Cerebellar cortex (tissue), 1 donor: ENCODE measurements at regions not wholly inside any gene's neighbourhood (a gene's known extent, or its start where the extent isn't known, plus 50 kb on each side); places are given as distances from the start of the nearest gene placed in this dataset.

ENCODE experiments used
- DNase-seq: peaks from one replicate; pipeline ENCODE4 v3.0.0-alpha.2; 2015; ENCODE audit warnings: low spot score

DNA sequence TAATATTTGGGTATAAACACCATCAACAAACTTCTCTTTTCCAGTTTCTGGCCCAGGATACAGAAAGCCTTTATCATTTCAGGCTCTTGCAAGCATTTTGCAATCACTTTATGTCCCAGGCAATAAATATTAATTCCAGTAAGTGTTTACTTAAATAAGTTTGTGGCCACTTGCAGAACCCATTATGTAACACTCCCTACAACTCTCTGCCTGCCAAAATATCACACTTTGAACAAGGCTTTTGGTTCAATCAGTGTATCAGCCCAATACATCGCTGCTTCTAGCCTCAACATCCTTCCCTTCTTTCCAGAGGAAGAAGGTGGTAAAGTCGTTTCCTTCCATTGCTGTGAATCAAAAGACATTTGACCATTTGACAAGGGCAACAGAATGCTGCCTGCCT lies 203.0 kb upstream of the USP25 start:
- DNase-seq: no peak

DNA sequence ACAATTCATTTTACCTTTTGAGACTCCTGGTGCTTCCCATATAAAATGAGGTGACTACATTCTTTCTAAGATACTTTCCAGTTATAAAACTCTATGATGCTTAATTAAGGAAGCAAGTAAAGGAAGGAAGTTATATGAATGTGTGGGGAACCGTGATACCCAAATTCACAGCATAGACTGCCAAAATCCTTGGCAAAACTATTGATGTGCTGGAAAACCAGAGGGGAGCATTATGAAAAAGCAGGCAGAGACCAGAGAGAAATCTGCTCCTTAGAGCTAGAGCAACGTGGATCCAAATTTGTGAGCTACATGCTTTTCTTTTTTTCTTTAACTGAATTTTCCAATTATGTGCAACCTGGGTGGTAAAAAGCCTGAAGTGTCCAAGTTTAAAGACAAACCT lies 201.4 kb upstream of the USP25 start:
- no peak for DNase-seq

DNA sequence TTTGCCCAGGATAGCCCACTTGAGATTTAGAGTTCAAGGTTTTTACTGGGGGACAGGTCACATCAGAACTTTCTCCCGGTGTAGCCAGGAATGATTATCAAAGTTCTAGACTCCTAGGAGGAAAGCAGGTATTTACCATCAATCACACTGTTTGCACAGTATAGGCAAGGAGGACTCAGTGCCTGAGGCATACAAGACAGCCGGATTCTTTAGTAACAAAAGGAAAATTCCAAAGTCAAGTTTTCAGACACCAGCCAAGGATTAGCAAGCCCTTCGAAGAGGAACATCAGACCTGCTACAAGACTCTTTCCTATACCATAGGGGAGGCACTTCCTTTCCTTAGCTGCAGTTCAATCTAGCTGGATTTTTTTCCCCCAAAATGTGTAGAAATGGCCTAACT lies 197.8 kb upstream of the USP25 start:
- no peak for DNase-seq

DNA sequence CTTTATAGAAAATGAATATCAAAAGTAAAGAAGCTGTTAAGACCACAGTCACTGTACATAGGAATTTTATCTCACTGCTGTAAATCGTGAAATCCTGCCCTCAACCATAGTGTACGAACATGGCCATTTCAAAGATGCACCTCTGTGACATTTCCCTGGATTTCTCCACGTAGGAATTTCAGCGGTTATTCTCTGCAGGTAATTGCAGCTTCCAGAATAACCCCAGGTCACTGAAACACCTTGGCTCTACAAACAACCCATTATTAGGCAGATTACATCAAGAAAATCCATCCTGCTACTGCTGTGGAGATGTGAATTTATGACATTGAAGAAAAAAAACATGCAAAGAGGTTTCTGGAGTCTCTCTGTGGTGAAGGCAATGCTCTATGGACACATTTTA lies 196.2 kb upstream of the USP25 start:
- DNase-seq: no peak

DNA sequence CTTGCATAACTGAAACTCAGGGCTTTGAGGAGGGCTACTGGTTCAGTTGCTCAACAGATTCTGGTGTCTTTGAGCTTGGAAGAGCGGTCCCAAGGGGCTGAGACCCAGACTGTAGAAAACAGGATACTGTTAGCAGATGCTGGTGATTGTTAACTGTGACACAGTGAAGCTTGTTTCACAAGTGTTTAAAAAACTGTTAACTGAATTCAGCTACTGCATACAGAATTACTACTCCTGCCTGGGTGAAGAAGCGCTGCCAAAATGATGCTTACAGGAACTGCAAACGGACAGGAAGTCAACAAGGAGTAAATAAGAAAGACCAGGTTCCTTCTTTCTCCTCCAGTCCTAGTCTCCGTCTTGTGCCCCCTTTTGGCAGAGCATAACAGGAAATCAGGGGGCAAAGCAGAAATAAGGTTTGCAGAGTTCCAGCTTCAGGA lies 195.3 kb upstream of the USP25 start:
- no peak for DNase-seq

DNA sequence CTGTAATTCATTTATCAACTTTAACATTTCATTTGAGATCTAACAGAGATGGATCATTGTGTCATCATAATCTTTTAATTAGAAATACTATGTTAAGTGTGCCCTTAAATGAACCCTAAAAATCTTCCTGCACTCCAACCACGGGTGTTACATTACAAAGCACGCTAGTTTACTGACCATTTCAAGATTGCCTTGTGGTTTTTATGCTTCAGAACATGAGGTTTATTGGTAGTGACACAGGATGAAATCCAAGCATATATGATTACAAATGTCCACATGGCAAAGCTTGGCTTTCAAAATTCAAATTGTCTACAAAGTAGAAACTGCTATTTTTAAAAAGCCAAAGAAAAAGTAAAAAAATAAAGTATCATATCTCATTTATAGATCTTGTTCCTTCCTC lies 190.4 kb upstream of the USP25 start:
- no peak for DNase-seq

DNA sequence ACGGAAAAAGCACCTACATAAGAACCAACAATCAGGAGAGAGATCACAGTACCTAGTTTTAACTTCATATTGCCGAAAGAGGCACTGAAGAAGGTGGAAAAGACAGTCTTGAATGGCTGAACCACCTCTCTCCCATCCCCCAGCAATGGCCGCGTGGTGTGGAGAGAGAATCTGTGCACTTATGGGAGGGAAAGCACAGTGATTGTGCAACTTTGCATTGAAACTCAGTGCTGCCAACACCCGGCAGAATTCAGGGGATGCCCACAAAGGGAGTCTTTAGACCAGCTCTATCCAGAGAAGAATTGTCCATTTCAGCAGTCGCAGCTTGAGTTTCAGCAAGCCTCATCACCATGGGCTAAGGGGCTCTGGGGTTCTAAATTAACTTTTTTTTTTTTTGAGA lies 186.3 kb upstream of the USP25 start:
- DNase-seq: no peak

DNA sequence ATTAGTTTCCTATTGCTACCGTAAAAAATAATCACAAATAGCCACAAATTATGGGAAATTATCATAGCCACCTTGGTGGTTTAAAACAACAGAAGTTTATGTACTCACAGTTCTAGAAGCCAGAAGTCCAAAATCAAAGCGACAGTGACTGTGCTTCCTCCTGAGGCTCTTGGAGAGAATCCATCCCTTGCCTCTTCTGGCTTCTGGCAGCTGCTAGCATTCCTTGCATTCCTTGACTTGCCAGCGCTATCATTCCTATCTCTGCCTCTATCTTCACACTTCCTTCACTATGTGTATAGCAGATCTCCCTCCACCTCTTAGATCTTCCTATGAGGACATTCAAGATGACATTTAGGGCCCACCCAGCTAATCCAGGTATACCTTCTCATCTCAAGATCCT lies 180.1 kb upstream of the USP25 start:
- DNase-seq: no peak

DNA sequence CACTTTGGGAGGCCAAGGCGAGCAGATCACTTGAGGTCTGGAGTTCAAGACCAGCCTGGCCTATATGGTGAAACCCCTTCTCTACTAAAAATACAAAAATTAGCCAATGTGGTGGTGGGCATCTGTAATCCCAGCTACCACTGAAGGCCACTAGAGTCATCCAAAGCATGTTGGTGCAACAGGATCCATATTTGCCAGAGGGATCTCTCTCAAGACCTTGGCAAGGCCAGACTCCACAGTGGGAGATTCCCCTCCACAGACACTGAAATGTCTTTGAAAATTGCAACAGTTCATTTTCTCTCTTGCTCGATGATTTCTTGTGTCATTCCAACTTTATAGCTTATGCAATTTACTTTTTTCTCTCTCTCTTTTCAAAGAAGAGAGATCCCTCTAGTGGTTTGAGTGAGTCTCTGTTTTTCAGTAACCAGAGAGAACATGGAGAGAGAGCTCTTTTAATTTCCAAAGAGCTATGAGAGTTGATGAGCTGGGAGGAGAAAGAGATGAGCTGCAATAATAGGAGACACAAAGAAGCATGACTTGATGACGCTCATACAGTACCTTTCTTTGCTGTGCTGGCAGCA lies 176.8 kb upstream of the USP25 start:
- peak; percentile 16 for DNase-seq

DNA sequence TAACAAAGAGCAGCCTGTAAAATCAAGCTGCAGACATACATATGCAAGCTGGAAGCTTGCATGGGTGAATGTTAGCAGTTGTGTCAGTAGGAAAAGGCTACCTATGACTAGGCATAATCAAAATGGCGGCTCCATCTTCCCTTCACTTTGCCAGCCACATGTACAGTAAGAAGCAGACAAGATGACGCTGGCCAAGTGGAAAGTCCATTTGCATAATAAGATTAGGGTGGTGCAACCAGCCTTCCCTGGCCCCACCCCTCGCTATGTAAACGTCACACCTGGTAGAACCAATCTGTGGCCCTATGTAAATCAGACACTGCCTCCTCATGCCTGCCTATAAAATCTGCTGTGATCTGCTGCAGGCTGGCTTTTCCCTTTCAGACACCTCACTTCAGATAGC lies 171.9 kb upstream of the USP25 start:
- no peak for DNase-seq

DNA sequence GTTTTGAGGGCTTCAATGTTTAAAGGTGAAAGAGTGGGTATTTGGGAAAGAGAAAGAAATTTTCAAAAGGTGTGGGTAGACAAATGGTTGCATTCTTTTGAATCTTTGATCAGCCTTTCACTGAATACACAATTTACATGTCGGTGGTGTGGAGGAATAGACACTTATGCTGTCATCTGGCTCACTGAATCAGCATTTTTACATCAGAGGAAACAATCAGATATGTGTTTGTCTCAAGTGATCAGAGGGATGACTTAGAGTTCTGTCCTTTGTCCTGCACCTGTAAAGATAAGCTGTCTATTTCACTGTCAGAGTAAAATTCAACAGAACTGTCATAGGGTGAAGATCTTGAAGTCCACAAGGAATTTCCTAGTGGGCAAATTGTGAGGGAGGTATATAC lies 170.9 kb upstream of the USP25 start:
- no peak for DNase-seq

DNA sequence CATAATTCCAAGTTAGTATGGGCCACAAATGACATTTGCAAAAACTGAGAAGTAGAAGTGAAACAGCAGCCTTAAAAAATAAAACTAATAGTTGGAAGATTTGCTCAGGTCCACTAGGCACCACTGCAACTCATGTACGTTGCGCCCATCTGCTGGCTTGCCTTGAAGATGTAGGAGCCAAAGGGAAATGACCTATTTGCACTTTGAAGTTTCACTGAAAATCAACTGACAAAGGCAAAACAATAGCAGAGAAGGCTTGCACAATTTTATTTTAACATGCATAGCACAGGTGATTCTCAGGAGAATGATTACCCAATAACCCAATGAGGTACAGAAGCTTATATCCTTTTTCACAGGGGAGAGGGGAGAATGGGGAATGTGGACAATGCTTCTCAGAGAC lies 170.1 kb upstream of the USP25 start:
- DNase-seq: no peak

DNA sequence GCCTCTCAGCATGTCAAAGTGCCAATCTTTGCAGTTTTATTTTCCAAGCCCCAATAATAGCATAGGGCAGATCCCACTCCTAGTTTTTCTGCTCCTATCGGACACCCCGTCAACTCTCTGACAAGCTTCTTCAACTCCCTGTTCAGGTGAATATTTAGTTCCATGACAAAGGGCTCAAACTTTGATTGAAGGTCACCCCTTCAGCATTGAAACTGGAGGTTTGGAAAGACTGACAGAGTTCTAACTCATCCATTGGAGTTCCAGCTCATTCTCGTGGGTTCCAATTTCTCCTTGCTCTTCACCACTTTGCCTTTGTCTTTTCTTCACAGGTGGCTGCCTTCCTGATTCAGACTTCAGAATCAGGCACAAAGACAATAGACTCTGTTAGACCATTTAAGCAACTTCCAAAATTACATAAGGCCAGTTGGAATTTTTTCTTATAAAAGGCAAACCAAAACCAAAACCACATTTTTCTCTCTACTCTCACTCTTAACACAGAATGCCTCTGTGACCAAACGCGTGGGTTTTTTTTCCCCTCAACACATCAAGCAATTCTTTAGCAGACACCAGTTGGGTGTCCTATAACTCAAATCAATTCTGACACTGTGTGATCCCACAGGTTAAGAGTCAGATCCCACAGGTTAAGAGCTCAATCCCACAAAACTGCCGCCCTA lies 169.3 kb upstream of the USP25 start:
- no peak for DNase-seq

DNA sequence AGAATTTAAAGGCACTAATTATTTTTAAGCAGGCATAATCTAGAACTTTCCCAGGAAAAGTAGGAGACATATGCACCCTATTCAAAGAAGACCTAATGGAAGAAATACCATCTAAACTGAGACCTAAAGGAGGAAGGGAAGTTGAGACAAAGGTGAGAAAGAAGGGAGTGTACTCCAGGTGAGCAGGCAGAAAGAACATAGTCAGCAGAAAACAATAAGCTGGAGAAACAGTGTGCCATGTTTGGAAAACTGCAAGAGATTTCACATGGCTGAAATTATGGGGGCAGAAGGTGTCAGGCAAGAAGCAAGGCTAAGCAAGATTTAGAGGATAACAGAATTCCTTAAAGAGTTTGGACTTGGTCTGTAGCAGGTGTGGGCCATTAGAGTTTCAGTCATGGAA lies 167.0 kb upstream of the USP25 start:
- DNase-seq: no peak

DNA sequence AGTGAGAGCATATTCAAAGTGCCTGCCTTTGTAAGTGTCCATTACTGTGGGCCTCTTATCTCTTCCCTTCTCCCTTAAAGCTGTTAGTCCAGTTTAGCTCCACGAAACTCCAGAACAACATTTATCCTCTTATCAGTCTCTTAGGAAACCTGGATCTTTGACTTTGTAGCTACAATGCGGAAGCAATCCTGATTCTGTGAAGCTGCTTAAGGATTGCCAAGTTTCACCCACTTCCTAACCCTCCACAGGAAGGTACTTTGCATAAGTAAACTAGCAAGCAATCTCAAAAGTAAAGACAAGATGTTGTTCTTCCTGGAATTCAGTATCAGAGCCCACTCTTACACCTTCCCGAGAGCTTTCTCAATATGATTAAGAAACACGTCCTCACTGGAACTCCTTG lies 164.9 kb upstream of the USP25 start:
- DNase-seq: no peak

DNA sequence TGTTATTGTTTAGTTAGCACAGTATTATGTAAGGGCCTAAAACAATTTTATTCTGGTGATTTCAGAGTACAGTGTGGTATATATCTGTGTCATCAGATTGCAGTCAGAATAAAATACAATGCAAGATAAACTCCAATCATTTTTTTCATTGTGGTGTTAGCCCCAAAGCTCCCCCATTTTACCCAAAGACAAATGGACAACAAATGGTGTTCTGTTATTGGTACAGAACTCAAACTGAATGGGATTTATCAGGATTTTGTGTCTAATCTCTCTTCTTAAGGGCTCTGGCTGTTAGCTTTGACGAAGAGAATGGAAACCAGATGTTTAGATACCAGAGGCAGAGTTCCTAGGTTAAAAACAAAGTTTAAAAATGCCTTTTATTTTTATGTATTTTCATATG lies 163.1 kb upstream of the USP25 start:
- no peak for DNase-seq

DNA sequence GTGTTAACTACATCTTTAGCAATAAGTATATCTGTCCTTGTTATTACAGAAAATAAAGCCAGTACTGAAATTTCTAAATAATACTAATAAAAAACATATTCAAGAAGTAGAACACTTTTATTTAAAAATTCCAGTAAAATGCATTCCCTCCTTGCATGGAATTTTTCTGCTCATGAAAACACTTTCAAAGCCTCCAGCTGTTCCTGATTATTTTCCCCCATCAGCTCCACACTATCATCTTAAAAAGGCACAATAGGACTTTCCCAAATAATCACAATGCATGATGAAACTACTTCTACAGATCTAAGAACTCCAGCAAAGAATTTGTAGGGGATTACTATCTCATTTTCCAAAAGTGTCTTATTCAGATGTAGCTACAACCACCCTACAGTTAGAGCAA lies 162.6 kb upstream of the USP25 start:
- no peak for DNase-seq

DNA sequence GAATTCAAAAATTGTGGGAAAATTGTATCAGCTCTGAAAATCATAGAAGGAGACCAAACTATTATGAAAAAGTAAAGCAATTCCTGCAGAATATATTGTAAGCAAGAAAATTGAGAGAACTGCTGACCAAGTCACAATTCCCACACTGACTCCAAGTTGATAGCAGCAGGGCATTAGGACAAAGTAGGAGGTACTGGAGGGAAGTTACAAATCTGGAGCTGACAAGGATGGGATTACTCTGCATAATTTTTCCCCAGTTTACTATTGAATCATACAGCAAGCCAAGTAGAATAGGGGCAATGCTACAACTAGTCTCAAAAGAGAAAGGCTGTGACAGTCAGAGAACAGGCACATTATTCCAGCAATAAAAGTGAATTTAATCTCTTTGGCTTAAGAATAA lies 161.3 kb upstream of the USP25 start:
- no peak for DNase-seq

DNA sequence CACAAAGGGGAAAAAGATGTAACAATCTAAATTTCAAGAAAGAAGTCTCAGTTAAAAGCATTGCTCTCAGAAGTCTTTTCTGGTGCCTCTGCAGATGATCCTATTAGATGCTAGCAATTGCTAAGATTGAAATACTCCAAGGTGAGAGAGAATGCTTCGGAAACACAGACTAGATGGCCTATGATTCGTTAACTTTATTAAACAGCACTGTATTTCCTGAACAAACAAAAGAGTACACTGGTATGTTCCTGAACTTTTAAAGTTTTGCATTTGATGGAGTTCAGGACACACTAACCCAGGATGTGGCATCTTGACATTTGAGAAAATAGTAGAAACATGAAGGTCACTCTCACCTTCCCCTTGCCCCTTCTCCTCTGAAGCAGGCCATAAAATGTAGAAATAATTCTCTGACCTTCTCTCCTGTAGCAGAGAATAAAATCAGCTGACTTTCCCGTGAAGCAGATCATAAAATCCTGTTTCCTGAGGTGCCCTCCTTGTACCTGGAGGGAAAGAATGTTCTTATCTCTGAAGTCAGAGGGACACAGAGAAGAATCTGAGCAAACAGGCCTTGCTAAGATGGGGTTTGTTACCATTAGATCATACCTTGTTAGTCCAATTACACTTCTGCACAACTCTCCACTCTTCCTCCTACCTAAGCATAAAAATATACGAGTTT lies 142.9 kb upstream of the USP25 start:
- DNase-seq: no peak

DNA sequence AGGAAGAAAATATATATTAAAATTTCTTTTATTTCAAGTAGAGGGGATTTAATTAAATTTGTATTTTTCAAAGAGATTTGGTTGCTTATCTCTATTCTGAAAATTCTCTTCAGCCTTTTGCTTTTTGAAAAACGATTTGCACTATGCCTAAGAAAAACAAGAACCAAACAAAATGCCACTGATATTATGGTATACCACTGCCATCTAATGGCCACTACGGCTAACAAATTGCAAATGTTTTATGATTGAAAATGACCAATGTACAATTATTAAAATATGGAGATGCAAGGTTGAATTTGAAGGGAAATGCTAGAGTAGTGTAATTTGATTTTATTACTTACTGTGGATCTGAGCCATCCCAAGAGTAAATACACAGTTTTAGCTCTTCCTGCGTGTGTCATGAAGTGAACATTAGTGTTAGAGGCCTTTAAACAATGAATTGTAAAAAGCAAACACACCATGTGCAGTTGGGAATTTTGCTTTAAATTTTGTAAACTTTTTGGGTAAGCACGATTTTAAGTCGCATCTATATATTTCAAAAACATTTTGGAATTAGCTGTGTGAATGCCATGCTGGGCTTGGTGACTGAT lies 137.4 kb upstream of the USP25 start:
- DNase-seq: peak; percentile 55

DNA sequence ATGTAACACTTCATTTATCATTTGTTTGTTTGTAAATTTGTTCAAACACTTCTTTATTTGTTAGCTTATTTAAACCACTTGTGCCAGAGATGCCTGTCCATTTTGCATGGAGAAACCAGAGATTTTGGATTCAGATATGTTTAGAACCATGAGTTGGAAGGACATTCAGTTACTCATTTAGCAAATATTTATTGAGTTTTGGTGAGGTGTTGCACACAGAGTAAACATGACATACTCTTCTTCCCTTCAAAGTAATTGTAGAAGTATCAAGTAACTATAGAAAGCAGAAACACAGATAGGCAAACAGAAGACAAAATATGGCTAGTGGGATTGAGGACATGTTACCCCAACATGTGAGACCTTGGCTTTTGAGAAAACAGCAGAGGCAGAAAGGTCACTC lies 136.8 kb upstream of the USP25 start:
- DNase-seq: no peak

DNA sequence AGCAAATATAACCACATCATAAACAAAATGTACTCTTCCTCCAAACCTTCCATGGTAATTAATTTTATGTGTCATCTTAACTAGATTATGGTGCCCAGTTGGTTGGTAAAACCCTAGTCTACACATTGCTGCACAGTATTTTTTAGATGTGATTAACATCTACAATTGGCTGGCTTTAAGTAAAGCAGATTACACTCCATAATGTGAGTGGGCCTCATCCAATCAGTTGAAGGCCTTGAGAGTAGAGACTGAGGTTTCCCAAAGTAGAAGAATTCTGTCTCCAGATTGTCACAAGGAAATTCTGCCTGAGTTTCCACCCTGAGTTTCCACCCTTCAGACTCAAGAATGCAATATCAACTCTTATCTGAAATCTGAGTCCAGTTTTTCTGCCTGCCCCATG lies 128.4 kb upstream of the USP25 start:
- DNase-seq: no peak

DNA sequence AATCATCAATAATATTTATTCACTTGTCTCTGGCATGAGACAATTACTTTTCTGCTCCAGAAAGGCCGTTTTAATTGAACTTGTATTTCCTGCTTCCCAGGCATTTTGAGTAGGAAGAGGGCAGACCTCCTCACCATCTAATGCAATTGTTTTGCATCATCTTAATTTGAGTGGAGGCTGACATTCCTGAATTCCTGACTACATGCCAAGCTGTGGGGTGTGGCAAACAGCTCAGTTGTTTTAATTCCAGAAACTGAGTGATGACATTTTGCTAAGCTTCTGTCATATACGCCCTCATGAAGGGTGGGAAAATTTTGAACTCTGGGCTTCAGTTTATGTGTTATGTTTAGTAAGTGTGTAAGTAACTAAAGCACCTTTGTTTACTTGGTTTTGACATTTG lies 125.4 kb upstream of the USP25 start:
- no peak for DNase-seq
